ENCODE measurements at regions not wholly inside any gene's neighbourhood (a gene's known extent, or its start where the extent isn't known, plus 50 kb on each side); places are given as distances from the start of the nearest gene placed in this dataset.

GRCh38 chr9:120338340-120338739 lies 241.6 kb downstream of the CDK5RAP2 start:
- no peak overlapping the region for H3K4me3 Mint-ChIP-seq
- H3K9me3 Mint-ChIP-seq = no peaks in the 10 kb centered on the region
- H3K4me1 Mint-ChIP-seq = no peaks in the 10 kb centered on the region
- H3K27me3 Mint-ChIP-seq = no peaks in the 10 kb centered on the region
- H3K36me3 Mint-ChIP-seq = no peaks in the 10 kb centered on the region
- peak; percentile 24 for ATAC-seq
- H3K27ac Mint-ChIP-seq = no peak overlapping the region

GRCh38 chr9:120337131-120337530 lies 242.8 kb downstream of the CDK5RAP2 start:
- ATAC-seq = no peak
- Mint-ChIP-seq H3K27ac (no peak overlapping the region), H3K36me3 (no peaks in the 10 kb centered on the region), H3K4me3 (no peak overlapping the region), H3K4me1 (no peaks in the 10 kb centered on the region), H3K27me3 (peaks cover 5% of the 10 kb centered on the region), H3K9me3 (no peaks in the 10 kb centered on the region)

- H3K9me3 Mint-ChIP-seq = no peaks in the 10 kb centered on the region
- H3K4me1 Mint-ChIP-seq = no peaks in the 10 kb centered on the region
- H3K27ac Mint-ChIP-seq = no peak overlapping the region
- no peaks in the 10 kb centered on the region for H3K36me3 Mint-ChIP-seq
- H3K4me3 Mint-ChIP-seq = no peak overlapping the region
- peaks cover 9% of the 10 kb centered on the region for H3K27me3 Mint-ChIP-seq
- no peak for ATAC-seq
Observed at GRCh38 chr9:120336753-120337090, 243.2 kb downstream of the CDK5RAP2 start.

DNA sequence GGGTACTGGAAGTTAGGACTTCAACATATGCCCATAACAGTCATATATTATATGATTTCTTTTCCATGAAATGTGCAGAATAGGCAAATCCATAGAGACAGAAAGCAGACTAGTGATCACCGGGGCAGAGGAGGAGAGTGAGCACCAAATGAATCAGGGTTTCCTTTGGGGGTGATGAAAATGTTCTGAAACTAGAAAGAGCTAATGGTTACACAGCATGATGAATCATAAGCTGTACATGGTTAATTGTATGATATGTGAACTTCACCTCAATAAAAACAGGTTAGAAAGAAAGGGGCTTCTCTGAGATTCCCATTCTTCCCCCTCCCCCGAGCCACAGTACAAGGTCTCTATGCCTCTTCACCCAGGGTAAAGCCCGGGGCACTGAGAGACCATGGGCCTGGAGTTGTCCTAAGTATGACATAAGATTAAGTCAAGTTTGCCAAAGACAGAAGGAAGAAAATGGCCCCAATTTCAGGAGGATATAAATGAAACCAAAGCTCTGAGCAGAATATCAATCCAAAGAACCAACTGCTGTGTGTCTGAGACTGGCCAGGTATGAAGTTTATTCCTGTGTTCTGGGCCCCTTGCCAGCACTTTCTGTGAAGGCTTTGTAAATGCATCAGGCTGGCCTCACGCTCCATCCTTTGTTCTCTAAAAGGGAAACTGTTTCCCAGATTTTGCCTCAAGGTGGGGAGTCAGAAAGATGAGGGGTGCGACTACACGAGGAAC lies 243.8 kb downstream of the CDK5RAP2 start:
- H3K27ac Mint-ChIP-seq = no peak overlapping the region
- no peaks in the 10 kb centered on the region for H3K4me1 Mint-ChIP-seq
- no peaks in the 10 kb centered on the region for H3K9me3 Mint-ChIP-seq
- H3K27me3 Mint-ChIP-seq = peaks cover 10% of the 10 kb centered on the region
- H3K4me3 Mint-ChIP-seq = no peak overlapping the region
- ATAC-seq = no peak
- H3K36me3 Mint-ChIP-seq = no peaks in the 10 kb centered on the region

DNA sequence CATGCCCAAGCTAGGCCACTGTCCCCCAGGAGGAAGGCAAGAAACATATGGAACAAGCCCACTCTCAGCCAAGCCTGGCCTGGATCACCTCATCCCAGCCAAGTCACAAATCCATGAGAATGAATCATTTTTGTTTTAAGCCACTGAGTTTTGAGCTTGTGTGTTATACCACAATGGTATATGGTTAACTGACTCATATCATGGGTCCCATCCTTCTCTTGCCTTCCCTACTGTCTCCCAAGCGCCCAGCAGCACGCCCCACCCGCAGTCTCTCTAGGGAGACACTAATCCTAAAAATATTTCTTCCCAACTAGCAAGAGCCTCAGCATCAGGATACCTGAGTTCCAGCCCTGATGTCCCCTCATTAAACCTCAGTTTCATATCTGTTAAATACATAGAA lies 248.1 kb downstream of the CDK5RAP2 start:
- Mint-ChIP-seq H3K9me3 (peaks cover 3% of the 10 kb centered on the region), H3K36me3 (no peaks in the 10 kb centered on the region), H3K27me3 (peaks cover 15% of the 10 kb centered on the region), H3K4me1 (peaks cover 16% of the 10 kb centered on the region), H3K4me3 (no peak overlapping the region), H3K27ac (no peak overlapping the region)
- ATAC-seq = no peak

DNA sequence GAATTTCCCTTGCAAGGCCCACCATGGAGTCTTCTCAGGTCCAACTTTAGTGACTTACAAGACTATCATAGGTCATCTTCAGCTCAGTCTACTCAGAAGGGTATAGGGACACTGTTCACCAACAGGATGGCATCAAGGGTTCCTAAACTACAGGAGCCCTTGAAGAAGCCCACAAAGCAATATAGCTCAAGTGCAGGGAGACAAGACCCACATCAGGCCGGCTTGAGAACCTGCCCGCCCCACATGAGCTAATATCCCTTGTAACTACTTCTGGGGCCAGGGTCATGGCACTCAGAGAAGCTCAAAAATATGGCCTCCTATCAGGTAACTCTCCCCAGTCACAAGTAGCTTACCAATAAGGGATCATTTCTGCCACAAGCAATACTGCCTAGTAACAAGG lies 249.9 kb downstream of the CDK5RAP2 start:
- no peaks in the 10 kb centered on the region for H3K36me3 Mint-ChIP-seq
- peaks cover 19% of the 10 kb centered on the region for H3K4me1 Mint-ChIP-seq
- no peak overlapping the region for H3K27ac Mint-ChIP-seq
- no peak for ATAC-seq
- H3K4me3 Mint-ChIP-seq = no peak overlapping the region
- peaks cover 8% of the 10 kb centered on the region for H3K9me3 Mint-ChIP-seq
- peaks cover 25% of the 10 kb centered on the region for H3K27me3 Mint-ChIP-seq

- Mint-ChIP-seq H3K36me3 (no peaks in the 10 kb centered on the region), H3K4me3 (no peak overlapping the region), H3K9me3 (peaks cover 8% of the 10 kb centered on the region), H3K27me3 (peaks cover 22% of the 10 kb centered on the region), H3K4me1 (peaks cover 26% of the 10 kb centered on the region), H3K27ac (no peak overlapping the region)
- no peak for ATAC-seq
Observed at GRCh38 chr9:120327322-120327721, 252.6 kb downstream of the CDK5RAP2 start.

DNA sequence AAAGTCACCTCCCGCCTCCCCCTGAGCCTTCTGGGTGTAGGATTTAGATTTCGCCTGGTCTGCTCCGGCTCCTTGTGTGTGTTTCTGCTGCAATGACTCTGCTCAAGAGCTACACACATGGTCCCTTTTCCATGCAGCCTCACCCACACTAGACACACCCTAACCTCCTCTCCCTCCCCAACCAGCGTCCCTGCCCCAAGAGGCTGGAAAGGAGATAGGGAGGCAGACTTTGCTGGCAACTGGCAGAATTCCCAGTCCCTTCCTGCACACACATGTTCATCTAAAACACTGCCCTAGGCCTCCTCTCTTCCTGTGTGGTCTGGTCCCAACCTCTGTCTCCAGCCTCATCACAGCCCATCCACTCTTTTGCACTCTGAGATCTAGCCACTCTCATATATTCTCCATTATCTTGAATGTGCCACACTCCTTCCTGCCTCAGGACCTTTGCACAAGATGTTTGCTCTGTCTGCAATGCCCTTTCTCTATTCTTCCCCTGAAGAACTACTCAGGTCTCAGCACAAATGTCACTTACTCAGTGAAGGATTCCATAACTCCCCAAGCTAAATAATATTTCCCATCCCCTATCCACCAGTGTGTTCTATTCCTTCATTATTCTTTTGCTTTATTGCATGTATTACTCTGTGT lies 253.8 kb downstream of the CDK5RAP2 start:
- no peak for ATAC-seq
- H3K27me3 Mint-ChIP-seq = peaks cover 15% of the 10 kb centered on the region
- H3K36me3 Mint-ChIP-seq = no peaks in the 10 kb centered on the region
- no peak overlapping the region for H3K27ac Mint-ChIP-seq
- no peak overlapping the region for H3K4me3 Mint-ChIP-seq
- peaks cover 26% of the 10 kb centered on the region for H3K4me1 Mint-ChIP-seq
- H3K9me3 Mint-ChIP-seq = peaks cover 8% of the 10 kb centered on the region

DNA sequence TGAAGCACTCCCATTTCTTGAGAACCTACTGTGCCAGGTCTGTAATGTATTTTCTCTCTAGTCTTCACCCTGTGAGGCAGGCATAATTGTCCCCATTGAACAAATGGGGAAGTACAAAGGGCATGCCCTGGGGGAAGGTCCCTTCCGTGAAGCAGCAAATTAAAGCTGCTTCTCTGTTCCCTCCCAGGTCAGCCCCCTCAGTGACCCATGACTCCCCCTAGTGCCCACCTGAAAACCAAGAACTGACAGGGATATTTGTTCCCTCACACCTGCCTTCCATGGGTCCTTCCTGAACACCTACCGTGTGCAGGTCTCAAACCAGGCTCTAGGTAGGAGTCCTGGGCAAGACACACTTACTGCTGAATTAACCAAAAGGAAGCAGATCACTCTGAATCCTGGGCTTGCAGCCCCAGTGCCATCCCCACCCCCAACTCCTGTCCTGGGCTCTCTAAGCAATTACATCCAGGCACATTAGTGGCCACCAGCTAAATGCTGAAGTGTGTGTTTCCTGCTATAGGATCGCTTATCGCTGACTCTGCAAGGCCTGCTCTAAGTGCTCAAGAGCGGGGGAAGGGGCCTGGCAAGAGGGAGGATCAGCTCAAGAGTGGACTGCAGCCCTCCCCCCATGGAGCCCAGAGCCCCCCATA lies 254.8 kb downstream of the CDK5RAP2 start:
- Mint-ChIP-seq H3K27ac (no peak overlapping the region), H3K36me3 (no peaks in the 10 kb centered on the region)

GRCh38 chr9:120324461-120324860 lies 255.5 kb downstream of the CDK5RAP2 start:
- Mint-ChIP-seq H3K4me3 (no peak overlapping the region), H3K4me1 (peaks cover 26% of the 10 kb centered on the region), H3K27me3 (peaks cover 15% of the 10 kb centered on the region), H3K9me3 (peaks cover 5% of the 10 kb centered on the region), H3K27ac (no peak overlapping the region), H3K36me3 (no peaks in the 10 kb centered on the region)
- no peak for ATAC-seq

More for the DNA sequence above, 254.8 kb downstream of the CDK5RAP2 start:
- peaks cover 26% of the 10 kb centered on the region for H3K4me1 Mint-ChIP-seq
- H3K9me3 Mint-ChIP-seq = peaks cover 5% of the 10 kb centered on the region
- ATAC-seq = peak; percentile 69
- no peak overlapping the region for H3K4me3 Mint-ChIP-seq
- H3K27me3 Mint-ChIP-seq = peaks cover 15% of the 10 kb centered on the region

GRCh38 chr9:120323125-120323524 lies 256.8 kb downstream of the CDK5RAP2 start:
- no peaks in the 10 kb centered on the region for H3K36me3 Mint-ChIP-seq
- H3K4me3 Mint-ChIP-seq = no peak overlapping the region
- no peak overlapping the region for H3K27ac Mint-ChIP-seq
- no peak for ATAC-seq
- peaks cover 5% of the 10 kb centered on the region for H3K9me3 Mint-ChIP-seq
- H3K4me1 Mint-ChIP-seq = peaks cover 22% of the 10 kb centered on the region
- H3K27me3 Mint-ChIP-seq = peaks cover 23% of the 10 kb centered on the region

GRCh38 chr9:120319452-120319851 lies 260.5 kb downstream of the CDK5RAP2 start:
- ATAC-seq = no peak
- H3K36me3 Mint-ChIP-seq = no peaks in the 10 kb centered on the region

DNA sequence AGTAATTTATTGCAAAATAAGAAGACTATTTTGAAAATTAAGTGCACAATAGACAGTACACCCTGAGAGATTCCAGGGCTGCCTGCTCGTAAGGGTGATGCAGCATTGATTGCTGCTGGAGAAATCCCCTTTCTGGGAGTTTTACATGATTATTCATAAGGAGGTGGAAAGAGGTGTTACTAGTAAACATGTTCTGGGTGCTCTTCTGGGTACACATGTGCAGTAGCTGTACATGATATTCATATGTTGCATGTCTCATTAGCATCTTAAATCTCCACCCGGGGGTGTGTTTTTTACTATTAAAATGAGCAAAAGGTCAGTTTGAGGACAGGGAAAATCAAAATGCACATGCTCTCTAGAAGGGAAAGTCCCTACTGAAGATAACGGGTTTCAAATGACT lies 264.8 kb downstream of the CDK5RAP2 start:
- Mint-ChIP-seq H3K4me3 (no peak overlapping the region), H3K36me3 (no peaks in the 10 kb centered on the region), H3K4me1 (no peaks in the 10 kb centered on the region), H3K9me3 (peaks cover 3% of the 10 kb centered on the region), H3K27me3 (peaks cover 18% of the 10 kb centered on the region), H3K27ac (no peak overlapping the region)
- ATAC-seq = no peak

More at GRCh38 chr9:120319452-120319851, 260.5 kb downstream of the CDK5RAP2 start:
- peaks cover 3% of the 10 kb centered on the region for H3K9me3 Mint-ChIP-seq
- no peak overlapping the region for H3K4me3 Mint-ChIP-seq
- H3K27me3 Mint-ChIP-seq = peaks cover 8% of the 10 kb centered on the region
- H3K27ac Mint-ChIP-seq = no peak overlapping the region
- peaks cover under 1% of the 10 kb centered on the region for H3K4me1 Mint-ChIP-seq

- Mint-ChIP-seq H3K4me1 (no peaks in the 10 kb centered on the region), H3K27ac (no peak overlapping the region), H3K4me3 (no peak overlapping the region), H3K9me3 (peaks cover 3% of the 10 kb centered on the region), H3K36me3 (no peaks in the 10 kb centered on the region), H3K27me3 (peaks cover 31% of the 10 kb centered on the region)
- no peak for ATAC-seq
Observed at GRCh38 chr9:120312031-120312430, 267.9 kb downstream of the CDK5RAP2 start.

- Mint-ChIP-seq H3K36me3 (no peaks in the 10 kb centered on the region), H3K27ac (no peak overlapping the region), H3K9me3 (peaks cover 3% of the 10 kb centered on the region), H3K4me1 (no peaks in the 10 kb centered on the region), H3K27me3 (peaks cover 32% of the 10 kb centered on the region), H3K4me3 (no peak overlapping the region)
- ATAC-seq = no peak
Observed at GRCh38 chr9:120310035-120310434, 269.9 kb downstream of the CDK5RAP2 start.

DNA sequence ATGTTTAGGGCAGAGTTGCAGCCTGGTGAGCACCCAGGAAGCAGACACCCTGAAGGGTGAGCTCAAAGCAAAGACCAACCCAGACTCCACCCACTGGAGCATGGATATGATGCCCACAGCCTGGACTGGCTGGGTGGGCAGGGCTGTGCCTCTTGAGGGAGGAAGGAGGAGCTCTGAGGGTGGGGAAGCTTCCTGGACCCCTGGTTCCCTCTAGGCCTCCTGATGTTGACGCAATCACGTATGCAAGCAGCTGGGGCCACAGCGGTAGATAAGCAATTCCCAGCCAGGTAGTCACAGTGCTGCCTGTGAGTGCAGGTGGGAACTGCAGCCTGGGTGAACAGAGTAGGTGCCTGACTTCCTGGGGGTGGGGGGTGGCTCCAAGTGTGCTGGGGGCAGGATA lies 271.5 kb downstream of the CDK5RAP2 start:
- H3K9me3 Mint-ChIP-seq = no peaks in the 10 kb centered on the region
- no peaks in the 10 kb centered on the region for H3K4me1 Mint-ChIP-seq
- peaks cover 32% of the 10 kb centered on the region for H3K27me3 Mint-ChIP-seq
- no peaks in the 10 kb centered on the region for H3K36me3 Mint-ChIP-seq
- no peak for ATAC-seq
- H3K4me3 Mint-ChIP-seq = no peak overlapping the region
- no peak overlapping the region for H3K27ac Mint-ChIP-seq

Measured in stimulated activated memory B cell treated with anti-CD40 and anti-IgM and Interleukin-4, amounts not matched to agents 10 μg/mL and 1 μg/mL and 100 μg/mL, for 72 hours (primary cell).